NK-92 (cell line): ENCODE measurements at regions not wholly inside any gene's neighbourhood (a gene's known extent, or its start where the extent isn't known, plus 50 kb on each side); places are given as distances from the start of the nearest gene placed in this dataset.
"Not testable (repeated sequence)": the region's sequence is repeated elsewhere in the genome, so short reads cannot be mapped to it uniquely, and the experiment has no call there.

ENCODE experiments used
- DNase-seq: peaks from one replicate; lab custom pipeline; 2025; ENCODE audit not compliant: unreplicated experiment; lab: John Stamatoyannopoulos, UW

DNA sequence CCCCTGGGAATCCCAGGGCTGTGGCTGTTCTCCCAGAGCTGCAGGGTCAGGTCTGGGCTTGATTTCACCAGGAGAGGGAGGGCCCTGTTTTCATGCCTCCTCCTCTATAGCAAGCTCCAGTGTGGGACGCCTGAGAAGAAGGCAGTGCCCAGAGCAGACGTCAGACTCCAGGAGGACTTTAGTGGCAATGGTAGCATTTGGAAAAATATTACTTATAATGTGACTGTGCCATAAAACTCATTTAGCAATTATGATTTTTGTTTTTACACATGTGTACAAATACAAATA lies 830.2 kb downstream of the TMEM121 start:
- DNase-seq, result not testable (repeated sequence)

DNA sequence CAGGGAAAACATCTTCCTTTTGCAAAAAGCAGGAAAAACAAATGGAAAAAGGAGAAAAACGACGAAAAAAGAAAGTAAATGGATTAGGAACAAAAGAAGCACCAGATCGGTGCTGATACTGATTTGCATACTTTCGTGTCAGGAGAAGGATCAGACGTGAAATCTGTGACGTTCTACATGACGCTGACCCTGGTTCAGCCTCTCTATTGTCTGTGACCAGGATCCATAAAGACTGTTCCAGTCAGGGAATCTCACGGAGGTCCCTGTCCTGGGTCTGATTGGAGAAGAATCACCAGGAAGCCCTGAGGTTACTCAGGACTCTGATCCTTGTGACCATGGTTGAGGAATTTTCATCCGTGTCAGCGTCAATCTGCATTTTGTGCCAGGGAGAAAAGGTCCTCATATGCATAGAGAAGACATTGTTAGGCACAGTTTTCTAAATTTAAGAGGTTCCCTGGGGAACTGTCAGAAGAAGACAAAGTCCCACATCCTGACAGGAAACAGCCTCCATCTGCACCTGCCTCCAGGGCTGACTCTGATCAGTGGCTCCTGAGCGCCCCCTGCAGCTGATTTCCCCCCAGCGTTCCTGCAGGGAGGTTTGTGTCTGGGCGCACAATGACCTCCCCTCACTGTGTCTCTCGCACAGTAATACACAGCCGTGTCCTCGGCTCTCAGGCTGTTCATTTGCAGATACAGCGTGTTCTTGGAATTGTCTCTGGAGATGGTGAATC lies 832.9 kb downstream of the TMEM121 start:
- DNase-seq, result not testable (repeated sequence)

DNA sequence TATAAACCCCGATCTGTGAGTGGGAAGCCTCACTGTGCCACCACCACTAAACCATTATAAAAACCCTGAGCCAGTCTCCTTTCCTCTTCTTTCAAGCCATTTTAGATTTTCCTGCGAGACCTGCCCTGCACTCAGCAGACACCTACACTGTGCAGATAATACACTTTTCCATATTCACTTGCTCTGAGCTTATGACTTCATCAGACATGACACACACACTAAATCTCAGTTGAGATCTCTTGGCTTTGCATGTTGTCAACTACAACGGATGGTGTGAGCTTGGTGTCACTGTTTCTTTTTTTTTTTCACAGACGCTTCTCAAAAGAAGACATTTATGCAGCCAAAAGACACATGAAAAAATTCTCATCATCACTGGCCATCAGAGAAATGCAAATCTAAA lies 839.0 kb downstream of the TMEM121 start:
- DNase-seq, result not testable (repeated sequence)

DNA sequence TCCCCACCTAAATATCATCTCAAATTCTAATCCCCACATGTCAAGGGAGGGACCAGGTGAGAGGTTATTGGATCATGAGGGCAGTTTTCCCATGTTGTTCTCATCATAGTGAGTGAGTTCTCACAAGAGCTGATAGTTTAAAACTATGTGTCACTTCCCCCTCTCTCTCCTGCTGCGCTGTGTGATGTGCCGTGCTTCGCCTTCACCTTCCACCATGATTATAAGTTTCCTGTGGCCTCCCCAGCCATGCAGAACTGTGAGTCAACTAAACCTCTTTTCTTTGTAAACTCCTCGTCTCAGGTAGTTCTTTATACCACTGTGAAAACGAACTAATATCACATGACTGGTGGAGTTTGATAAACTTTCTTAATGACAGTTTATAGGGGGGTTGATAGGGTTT lies 839.5 kb downstream of the TMEM121 start:
- DNase-seq, result not testable (repeated sequence)

DNA sequence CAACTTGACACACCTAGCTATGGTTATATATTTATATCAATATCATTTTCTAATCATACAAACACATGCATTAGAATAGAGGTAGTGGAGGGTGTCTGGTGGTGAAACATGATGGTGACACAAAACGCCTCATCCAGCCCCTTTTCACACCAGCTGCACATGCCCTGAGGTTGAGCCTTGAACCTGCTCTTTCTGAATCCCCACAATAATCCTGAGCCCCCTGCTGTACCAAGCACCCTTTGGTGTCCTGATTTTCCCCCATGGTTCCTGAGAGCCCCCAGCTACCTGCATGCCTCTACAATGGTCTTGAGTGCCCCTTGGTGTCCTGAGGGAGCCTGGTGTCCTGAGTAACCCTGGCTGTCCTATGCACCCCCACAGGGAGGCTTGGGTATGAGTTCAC lies 840.6 kb downstream of the TMEM121 start:
- DNase-seq, result not testable (repeated sequence)

DNA sequence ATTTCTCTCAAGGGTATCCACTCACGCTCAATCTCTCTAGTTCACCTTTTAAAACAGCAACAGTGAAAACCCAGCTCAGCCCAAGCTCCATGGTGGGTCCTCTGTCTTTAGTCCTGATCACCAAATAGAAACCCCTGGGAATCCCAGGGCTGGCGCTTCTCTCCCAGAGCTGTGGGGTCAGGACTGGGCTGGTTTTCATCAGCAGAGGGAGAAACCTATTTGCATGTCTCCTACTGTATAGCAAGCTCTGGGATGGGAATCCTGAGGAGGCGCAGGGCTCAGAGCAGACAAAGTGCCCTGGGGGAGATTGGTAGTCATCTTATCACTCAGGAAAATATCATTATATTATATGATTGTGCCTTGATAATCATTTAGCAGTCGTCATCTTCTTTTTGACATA lies 843.1 kb downstream of the TMEM121 start:
- not testable (repeated sequence) for DNase-seq

DNA sequence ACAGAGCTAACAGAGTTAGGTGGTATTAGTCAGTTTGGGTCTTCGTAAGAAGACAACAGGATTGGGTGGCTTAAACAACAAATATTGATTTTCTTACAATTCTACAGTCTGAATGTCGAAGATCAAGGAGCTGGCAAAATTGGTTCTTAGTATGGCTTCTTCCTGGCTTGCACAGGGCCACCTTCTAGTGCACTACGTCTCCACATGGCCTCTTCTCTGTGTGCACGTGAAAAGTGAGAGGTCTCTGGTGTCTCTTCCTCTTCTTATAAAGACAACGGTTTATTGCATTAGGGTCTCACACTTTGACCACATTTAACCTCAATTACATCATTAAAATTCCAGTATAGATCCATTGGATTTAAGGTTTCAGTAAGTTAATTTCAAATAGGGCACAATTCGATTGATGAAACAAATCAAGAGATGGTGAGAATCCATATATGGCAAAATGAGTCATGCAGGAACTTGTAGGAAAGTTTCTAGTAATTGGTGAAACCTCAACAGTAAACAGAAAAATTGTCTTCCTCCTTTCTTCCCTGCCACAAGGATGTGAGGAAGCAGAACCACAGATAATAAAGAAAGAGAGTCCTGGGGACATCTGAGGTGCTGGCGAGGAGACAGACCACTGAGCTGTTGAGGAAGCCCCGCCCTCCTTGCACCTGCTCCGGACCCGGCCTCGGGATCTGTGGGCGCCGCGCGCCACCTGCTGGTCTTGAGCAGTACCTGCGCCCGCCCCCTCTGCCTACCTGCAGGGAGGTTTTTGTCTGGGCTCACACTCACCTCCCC lies 846.7 kb downstream of the TMEM121 start:
- DNase-seq, result no peak

DNA sequence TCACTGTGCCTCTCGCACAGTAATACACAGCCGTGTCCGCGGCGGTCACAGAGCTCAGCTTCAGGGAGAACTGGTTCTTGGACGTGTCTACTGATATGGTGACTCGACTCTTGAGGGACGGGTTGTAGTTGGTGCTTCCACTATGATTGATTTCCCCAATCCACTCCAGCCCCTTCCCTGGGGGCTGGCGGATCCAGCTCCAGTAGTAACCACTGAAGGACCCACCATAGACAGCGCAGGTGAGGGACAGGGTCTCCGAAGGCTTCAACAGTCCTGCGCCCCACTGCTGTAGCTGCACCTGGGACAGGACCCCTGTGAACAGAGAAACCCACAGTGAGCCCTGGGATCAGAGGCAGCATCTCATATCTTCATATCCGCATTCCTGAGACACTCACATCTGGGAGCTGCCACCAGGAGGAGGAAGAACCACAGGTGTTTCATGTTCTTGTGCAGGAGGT lies 847.3 kb downstream of the TMEM121 start:
- not testable (repeated sequence) for DNase-seq

DNA sequence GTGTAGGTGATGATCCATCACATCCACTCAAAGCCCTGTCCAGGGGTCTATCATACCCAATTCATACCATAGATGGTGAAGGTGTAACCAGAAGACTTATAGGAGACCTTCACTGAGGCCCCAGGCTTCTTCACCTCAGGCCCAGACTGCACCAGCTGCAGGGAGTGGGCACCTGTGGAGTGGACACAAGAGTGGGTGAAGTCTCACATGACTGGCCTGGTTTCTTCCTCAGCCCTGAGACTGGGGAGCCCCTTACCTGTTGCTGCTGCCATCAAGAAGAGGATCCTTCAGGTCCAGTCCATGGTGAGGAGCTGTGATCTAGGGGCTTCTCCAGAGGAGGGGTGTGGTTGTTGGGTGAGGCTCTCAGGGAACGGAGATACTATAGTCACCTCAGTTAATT lies 851.0 kb downstream of the TMEM121 start:
- DNase-seq, result no peak

DNA sequence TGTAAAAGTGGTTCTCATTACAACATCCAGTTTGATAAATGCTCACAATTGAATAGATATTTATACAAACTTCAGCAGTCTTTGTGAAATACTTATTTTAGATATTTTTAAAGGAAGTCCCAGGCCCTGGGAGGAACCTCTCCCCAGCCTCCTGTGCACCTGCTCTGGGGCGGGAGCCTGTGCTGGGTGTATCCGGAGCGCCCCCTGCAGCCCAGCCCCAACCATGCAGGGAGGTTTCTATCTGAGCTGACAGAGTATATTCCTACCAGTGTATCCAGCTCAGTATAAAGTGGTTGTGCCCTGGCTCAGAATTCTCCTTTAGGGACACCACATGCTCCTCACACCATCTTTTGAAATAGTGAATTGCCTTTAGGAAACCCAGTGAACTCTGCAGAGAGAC lies 851.8 kb downstream of the TMEM121 start:
- DNase-seq, result no peak

DNA sequence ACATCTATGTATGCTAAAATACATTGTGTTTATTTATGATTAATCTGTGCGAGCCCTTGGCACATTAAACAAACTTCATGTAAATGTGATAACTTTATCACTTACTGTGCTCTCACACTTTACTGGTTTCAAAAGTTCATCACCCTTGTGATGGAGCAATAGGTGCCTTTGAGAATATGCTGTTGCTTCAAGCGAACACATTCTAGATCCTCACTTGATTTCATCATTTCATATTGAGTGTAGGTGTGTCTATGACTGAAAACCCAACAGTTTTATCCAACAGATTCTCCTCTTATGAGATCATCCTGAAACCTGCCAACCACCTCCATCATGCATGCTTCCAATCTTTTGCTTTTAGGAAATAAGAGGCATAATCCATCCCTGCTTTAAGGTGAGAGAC lies 854.4 kb downstream of the TMEM121 start:
- no peak for DNase-seq

DNA sequence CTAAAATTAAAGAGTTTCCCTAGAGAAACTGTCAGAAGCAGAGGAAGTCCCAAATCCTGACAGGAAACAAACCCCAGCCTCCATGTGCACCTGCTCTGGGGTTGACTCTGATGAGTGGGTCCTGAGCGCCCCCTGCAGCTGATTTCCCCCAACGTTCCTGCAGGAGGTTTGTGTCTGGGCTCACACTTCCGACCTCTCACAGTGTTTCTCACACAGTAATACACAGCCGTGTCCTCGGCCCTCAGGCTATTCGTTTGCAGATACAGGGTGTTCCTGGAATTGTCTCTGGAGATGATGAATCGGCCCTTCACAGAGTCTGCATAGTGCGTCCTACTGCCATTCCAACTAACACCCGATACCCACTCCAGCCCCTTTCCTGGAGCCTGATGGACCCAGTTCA lies 862.8 kb downstream of the TMEM121 start:
- DNase-seq, result not testable (repeated sequence)

DNA sequence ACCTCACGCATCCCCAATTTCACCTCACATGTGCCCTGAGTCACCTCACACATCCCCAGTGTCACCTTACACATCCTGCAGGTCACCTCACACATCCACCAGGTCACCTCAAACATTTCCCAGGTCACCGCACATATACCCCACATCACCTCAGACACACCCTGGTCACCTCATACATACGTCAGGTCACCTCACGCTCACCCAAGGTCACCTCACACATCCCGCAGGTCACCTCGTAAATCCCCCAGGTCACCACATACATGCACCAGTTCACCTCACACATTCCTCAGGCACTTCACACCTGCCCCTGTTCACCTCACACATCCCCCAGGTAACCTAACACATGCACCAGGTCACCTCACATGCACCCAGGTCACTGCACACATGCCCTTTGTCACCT lies 864.0 kb downstream of the TMEM121 start:
- DNase-seq, result no peak

DNA sequence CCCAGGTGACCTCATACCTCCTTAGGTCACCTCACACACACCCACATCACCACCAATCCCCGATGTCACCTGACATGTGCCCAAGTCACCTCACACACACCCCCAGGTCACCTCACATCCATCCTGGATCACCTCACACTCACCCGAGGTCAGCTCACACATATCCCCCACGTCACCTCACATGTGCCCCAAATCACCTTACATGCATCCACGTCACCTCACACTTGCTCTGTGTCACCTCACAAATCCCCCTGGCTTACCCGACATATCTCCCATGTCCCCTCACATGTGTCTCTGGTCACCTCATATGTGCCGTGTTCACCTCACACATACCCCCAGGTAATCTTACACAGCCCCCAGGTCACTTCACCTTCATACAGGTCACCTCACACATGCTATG lies 864.6 kb downstream of the TMEM121 start:
- DNase-seq, result no peak

DNA sequence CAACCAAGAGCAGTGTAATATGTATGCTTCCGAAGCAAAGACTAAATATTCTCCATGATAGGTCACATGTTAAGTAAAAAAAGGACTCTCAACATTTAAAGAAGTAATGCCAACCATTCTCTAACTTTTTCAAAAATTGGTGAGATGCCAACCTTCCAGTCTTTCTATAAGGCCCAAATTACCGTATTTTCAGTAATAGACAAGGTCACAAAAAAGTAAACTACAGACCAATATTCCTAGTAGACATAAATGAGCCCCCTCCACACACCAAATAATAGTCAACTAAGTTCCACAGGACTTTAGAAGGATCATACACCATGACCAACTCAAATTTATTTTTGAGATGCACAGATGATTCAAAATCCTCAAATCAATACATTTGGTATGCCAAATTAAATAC lies 867.4 kb downstream of the TMEM121 start:
- no peak for DNase-seq

DNA sequence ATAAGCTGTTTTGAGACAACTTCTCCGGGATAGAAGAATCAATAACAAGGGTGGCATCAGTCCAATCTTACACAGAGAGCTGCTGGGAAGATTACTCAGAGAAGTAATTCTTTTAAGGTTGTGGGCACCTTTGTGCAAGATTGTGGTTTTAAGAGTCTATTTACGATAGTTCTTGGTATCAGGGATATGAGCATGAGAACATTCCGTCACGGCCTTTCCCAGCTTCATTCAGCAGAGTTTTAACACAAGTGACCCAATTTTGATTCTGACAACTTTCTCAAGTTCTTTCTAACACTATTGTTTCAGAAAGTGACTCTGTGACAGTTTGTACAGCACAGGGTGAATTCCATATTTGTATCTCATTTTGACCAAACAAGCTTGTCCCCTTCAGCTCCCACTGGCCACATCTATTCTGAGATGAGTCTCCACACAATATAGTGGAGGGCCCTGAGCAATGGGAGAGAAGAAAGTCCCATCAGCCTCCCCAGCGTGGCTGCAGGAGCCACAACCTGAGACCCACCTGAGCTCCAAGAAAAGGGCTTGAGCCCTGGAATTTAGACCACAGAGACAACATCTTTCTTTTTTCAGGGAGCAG lies 869.2 kb downstream of the TMEM121 start:
- no peak for DNase-seq

DNA sequence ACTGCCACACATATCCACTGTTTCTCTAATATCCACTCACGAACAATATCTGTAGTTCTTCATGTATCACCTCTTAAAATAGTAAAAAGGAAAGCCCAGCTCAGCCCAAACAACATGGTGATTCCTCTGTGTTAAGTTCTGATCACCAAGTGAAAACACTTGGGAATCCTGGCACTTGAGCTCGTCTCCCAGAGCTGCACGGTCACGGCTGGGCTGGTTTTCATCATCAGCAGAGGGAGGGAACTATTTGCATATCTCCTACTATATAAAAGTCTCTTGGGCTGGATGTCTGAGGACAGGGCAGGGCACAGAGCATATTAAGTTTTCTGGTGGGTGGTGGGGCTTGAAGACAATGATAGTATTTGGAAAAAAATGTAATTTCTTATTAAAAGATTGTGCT lies 870.6 kb downstream of the TMEM121 start:
- no peak for DNase-seq

DNA sequence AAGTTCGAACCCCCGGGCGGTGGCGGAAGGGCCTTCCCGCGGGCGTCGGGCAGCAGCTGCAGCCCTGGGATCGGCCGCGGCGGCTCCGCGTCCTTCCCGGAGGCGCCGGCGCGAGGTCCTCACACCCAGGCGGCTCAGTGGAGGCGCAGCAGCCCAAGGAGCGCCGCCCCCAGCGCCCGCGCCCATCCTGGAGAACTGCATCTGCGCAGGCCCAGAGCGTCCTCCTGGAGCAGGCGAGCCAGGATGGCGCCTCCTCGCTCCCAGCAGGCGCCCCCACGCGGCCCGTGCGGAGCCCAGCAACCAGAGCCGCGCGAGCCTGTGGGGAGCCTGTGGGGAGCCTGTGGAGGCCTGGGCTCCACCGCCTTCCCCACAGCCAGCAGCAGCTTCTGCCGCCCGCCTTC lies 872.5 kb downstream of the TMEM121 start:
- not testable (repeated sequence) for DNase-seq

DNA sequence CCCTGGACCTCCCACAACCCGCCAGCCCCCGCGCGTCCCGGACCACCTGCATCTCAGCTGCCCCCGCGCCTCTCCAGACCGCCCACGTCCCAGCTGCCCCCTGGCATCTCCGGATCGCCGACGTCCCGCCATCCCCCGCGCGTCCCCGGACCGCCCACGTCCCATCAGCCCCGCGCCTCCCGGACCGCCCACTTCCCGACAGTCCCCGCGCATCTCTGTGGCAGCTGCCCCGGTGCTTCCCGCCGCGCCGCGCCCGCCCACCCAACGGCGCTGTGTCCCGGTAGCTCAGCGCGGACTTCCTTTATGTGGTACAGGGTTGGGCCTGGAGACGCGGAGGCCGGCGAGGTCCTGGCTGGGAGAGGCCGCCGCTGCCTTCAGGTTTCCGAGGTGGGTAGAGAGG lies 874.9 kb downstream of the TMEM121 start:
- DNase-seq, result not testable (repeated sequence)

DNA sequence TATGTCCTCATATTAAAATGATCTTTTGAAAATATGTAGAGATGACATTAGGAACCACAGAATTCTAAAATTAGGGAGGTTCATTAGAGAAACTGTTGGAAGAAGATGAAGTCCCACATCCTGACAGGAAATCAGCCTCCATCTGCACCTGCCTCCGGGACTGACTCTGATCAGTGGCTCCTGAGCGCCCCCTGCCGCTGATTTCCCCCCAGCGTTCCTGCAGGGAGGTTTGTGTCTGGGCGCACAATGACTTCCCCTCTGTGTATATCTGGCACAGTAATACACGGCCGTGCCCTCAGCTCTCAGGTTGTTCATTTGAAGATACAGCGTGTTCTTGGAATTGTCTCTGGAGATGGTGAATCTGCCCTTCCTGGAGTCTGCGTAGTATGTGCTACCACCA lies 883.8 kb downstream of the TMEM121 start:
- not testable (repeated sequence) for DNase-seq

DNA sequence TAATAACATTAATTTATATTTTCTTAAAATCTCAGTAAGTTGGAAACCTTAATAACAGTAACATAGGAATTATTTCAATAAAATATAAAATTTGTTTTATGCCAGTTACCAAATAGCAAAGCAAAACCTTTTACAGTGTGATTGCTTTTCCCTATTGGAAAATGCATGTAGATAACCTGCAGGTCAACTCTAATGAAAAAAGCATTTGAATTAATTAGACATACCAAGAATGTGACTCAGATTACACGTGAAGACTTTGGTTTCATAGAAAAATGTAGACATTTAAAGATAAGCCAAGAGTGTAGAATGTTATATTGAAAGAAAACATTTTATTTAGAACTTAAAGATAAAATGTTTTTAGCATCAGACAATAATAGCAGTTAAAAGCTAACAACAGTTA lies 888.1 kb downstream of the TMEM121 start:
- DNase-seq, result no peak
